HG03108 (cell line): ENCODE measurements at regions not wholly inside any gene's neighbourhood (a gene's known extent, or its start where the extent isn't known, plus 50 kb on each side); places are given as distances from the start of the nearest gene placed in this dataset.

Experiments used
- ATAC-seq: cut with Tn5 transposase; IDR thresholded peaks from one replicate; pipeline ENCODE4 v1.9.1; 2021; ENCODE audit warnings: moderate library complexity; ENCODE audit not compliant: unreplicated experiment

DNA sequence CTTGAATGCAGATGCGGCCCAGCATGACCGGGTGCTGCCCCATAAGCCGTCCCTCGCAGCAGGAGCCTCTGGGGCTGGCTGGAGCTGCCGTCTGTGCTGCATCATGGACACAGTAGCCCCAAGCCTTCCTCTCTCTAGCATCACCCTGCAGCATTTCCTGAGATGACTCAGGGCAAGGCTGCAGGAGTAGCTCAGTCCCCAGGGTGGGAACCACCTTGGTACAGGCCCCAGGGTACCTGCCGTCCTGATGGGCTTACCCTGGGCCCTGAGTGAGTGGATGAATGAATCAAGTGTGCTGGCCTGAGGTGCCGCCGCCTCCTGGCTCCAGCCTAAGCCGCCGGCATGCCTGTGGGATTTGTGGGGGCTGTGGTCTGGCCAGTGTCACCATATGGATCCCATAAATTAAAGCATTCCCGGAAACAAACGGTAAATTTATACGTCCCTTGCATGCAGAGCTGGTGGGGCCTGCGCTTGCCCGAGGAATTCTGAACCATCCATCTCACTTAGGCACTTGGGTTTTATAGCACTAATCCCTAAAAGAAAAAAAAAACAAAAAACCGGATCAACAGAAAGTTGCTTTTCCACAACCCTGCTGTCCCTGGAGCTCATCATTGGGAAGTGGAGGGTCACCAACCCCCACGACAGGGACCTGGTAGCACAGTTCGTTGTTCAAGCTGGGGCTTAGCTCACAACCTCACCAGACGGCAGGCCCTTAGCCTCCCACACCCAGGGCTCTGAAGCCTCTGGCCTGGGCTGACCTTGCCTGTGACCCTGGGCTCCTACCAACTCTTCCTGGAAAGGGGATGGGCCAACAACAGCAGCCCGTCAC is 242.6 kb upstream of the CIBAR2 start:
- ATAC-seq: no peak

DNA sequence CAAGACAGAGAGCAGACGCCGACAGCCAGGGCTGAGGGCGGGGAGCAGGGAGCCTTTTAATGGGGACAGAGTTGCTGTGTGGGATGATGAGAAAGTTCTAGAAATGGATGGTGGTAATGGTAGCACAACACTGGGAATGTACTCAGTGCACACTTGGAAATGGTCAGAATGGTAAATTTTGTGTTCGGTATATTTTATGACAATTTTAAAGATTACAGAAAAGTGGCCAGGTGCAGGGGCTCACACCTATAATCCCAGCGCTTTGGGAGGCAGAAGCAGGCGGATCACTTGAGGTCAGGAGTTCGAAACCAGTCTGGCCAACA is 243.2 kb upstream of the CIBAR2 start:
- ATAC-seq: no peak

DNA sequence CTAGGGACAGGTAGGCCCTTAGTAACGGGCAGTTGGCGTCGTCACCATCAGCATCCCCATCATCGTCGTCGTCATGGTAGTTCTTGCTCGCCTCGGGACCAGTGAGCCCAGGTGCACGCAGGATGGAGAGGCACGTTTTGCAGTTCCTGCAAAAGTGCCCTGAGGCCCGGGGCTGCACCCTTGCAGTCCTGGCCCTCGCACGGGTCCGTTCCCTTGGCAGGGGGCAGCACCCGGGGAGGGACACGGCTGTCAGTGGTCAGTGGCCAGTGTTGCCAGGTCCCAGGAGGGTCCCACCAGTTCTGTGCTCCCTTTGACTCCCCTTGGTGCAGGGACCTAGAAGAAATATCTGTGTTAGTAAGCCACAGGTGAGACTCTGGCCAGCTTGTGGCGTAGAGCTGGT is 243.9 kb upstream of the CIBAR2 start:
- no peak for ATAC-seq

DNA sequence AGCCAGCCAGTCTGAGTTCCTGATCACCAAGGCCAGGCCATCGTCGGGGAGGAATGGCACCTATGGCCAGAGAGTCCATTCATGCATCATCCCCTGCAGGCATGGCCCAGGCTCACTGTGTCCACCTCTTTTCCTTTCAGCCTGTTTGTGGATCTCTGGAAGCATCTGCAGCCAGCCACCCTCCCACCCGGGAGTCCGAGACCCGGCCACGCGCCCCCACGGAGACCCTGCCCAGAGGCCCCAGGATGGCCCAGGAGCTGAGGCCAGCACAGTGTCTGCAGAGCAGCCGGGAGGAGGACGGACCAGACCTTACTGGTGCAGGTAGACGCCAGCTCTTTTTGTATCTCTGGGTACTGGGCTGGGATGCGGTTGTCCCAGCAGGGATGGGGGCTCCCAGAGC is 245.1 kb upstream of the CIBAR2 start:
- no peak for ATAC-seq

GRCh38 chr16:85357924-85358505 is 245.7 kb upstream of the CIBAR2 start:
- no peak for ATAC-seq

DNA sequence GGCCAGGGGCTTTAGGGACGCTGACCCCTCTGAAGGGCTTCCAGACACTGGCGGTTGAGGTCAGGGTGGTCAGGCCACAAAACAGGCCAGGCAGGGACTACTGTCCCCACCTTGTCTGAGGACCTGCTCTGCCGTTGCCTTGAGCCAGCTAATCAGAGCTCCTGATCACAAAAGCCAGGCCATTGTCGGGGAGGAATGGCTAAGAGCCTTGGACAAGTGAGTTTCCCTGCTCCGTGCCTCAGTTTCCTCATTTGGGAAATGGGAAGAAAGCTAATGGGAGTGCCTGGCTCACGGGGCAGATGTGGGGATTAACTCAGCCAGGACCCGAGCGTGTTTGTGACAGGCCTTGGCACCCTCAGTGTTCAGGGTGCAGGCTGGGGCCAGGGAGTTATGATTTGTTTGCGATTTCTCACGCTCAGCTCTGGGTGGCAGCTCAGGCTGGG is 246.5 kb upstream of the CIBAR2 start:
- no peak for ATAC-seq

- no peak for ATAC-seq
Measured at GRCh38 chr16:85359147-85359822, 247.0 kb upstream of the CIBAR2 start.

GRCh38 chr16:85360323-85361277 is 248.3 kb upstream of the CIBAR2 start:
- no peak for ATAC-seq

GRCh38 chr16:85361441-85362118 is 249.3 kb upstream of the CIBAR2 start:
- no peak for ATAC-seq

- ATAC-seq: no peak
Measured at GRCh38 chr16:85362443-85362842, 250.2 kb upstream of the CIBAR2 start.

DNA sequence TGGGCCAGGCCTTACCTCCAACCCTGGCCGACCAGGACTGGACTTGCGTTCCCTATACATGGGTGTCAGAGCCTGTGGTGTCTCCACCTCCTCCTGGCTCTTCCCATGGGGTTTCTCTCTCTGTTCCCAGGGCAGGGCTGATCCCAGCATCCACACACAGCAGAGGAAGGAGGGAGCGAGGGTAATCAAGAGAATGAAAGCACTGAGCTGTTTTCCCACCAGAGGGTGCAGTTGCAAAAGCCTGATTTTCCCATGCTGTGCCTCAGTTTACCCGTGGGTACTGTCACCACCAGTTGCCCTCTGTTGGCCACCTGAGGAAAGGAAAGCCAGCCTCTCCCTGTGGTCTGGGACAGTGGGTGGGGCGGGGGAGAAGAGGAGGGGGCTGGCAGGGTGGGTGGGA is 249.7 kb upstream of the GSE1 start:
- ATAC-seq: no peak

GRCh38 chr16:85363881-85364280 is 249.2 kb upstream of the GSE1 start:
- no peak for ATAC-seq

DNA sequence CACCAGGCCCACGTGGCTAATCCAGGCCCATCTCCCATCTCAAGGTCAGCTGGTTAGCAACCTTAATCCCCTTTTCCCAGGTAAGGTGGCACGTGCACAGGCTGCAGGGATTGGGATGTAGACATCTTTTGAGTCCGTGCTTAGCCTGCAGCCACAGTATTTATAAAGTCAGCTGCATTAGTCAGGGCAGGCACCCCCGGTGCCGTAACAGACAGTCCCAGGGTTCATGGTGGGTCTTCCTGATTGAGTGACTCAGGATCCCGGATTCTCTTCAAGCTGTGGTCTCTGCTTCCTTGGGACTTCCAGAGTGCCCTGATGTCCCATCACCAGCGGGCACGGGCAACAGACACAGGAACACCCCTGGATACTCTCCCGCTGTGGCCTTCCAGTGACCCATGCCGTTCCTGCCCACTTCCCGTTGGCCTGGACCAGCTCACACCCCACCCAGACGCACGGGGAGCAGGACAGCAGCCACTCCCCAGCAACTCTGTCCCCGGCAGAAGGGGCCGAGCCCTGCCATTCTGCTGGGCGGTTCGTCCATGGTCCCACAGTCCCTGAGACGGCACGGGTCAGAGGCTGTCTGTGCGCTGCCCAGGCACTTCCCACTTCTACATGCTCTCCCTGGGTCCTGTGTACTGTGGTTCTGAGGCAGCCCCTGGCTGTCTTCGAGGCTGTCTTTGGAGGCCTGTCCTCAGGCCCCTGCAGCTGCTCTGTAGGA is 248.6 kb upstream of the GSE1 start:
- no peak for ATAC-seq

DNA sequence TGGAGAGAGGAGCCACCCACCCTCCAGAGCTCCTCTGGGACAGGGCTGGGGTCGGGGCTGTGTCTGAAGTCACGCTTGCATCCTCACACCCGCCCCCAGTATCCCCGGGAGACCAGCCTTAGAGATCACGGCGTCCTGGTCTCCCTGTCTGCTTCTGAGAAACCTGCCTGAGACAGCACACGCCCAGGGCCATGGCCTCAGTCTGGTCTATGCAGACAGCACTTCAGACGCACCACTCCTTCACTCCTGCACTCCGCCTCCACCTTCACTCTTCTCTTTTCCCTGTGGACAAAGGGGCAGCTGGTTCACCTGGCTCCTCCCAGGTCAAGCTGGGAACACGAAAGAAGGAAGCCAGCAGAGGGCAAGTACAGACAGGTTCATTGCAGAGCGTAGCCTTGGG is 248.0 kb upstream of the GSE1 start:
- ATAC-seq: no peak

DNA sequence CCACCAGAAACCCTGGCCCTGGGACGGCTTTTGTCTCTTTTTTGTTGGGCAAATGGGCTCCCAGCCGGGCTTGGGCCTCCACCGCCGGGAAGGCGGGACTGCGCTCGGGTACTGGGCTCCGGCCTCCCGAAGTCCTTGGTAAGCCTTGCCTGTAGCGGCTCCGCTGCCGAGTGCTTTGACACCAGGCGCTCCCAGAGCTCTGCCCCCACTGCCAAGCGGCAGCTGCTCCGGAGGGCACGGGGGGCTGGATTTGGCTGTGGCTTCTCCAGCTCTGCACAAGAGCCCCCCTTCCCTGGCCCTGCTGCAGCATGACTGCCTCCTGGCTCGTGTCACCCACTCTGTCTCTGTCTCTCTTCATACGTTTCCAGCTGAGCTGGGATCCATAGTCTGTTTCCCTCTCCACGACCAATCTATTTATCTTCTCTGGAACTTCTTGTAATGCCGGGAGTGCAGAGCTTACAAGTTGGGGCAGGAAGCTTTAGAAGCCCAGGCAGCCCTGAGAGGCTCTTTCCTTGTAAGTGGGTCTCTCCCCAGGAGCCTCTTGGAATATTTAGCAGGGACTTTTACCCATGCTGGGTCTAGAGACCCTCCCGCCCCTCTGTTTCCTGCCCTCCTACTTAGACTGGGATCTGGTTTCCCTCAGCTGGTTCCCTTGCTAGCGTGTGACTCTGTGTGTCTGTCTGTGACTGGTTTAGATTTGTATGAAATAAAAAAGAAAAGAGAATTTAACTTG is 246.9 kb upstream of the GSE1 start:
- no peak for ATAC-seq

DNA sequence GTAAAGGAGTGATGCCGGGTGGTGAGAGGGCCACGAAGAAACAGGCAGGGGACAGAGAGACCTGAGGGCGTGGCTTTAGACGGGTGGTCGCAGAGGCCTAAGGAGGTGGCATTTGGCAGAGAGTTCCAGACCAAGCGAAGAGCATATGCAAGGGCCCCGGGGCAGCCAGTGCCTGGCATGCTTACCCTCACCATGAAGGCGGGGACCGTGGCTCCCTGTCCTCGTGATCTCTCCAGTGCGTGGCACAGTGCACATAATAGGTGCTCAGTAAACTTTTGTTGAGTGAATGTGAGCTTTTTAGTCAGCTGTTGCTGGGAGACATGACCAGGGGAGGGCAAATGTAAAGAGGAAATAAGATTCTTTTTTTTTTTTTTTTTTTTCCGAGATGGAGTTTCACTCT is 245.6 kb upstream of the GSE1 start:
- ATAC-seq: no peak

DNA sequence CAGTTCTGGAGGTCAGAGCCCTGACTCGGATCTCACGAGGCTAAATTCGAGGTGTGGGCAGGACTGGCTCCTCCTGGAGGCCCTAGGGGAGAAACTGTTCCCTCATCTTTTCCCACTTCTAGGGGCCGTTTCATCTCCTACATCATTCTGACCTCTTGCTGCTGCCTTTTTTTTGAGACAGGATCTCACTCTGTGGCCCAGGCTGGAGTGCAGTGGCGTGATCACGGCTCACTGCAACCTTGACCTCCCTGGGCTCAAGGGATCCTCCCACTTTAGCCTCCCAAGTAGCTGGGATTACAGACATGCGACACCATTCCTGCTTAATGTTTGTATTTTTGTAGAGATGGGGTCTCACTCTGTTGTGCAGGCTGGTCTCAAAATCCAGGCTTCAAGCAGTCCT is 244.1 kb upstream of the GSE1 start:
- no peak for ATAC-seq

- no peak for ATAC-seq
Measured at GRCh38 chr16:85369741-85370528, 243.2 kb upstream of the GSE1 start.

GRCh38 chr16:85370543-85370880 is 242.6 kb upstream of the GSE1 start:
- ATAC-seq: no peak
